RWPE1 (cell line): ENCODE measurements at regions not wholly inside any gene's neighbourhood (a gene's known extent, or its start where the extent isn't known, plus 50 kb on each side); places are given as distances from the start of the nearest gene placed in this dataset.

Experiments
- CTCF ChIA-PET: fragments of 350-600 bp; sonication (Branson Sonifier 250); formaldehyde crosslinking; extraction: SDS; loops from one replicate; lab custom pipeline; 2021; lab: Yijun Ruan, JAX
- POLR2A ChIA-PET: fragments of 400-600 bp; formaldehyde crosslinking; extraction: SDS; loops from one replicate; lab custom pipeline; 2020; ENCODE audit warnings: antibody characterized with exemption; ENCODE audit not compliant: low non-redundant PET; lab: Yijun Ruan, JAX
- DNase-seq: peaks from one replicate; pipeline ENCODE4 v3.0.0; 2012; ENCODE audit warnings: low spot score
- H3K27ac ChIP-seq: fragments of 450-650 bp; 2 replicates; pipeline ENCODE4 v1.5.1; 2017
- TF ChIP-seq, protein P1 (sequence below): fragments of 450-650 bp; conservative IDR thresholded peaks from 2 replicates; pipeline ENCODE4 v1.5.1; 2017; ENCODE audit warnings: low read depth, mild to moderate bottlenecking

GRCh38 chr20:62532921-62533320 is 57.1 kb upstream of the GATA5 start:
- no peak overlapping the region for H3K27ac ChIP-seq
- TF ChIP-seq, protein P1, sequence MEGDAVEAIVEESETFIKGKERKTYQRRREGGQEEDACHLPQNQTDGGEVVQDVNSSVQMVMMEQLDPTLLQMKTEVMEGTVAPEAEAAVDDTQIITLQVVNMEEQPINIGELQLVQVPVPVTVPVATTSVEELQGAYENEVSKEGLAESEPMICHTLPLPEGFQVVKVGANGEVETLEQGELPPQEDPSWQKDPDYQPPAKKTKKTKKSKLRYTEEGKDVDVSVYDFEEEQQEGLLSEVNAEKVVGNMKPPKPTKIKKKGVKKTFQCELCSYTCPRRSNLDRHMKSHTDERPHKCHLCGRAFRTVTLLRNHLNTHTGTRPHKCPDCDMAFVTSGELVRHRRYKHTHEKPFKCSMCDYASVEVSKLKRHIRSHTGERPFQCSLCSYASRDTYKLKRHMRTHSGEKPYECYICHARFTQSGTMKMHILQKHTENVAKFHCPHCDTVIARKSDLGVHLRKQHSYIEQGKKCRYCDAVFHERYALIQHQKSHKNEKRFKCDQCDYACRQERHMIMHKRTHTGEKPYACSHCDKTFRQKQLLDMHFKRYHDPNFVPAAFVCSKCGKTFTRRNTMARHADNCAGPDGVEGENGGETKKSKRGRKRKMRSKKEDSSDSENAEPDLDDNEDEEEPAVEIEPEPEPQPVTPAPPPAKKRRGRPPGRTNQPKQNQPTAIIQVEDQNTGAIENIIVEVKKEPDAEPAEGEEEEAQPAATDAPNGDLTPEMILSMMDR: no peak
- POLR2A ChIA-PET: no interaction called here
- no peak for DNase-seq
- CTCF ChIA-PET: interaction anchor here (1.4 kb wide), 1 partner anchor 33 kb away, joined by 3 read pairs; no protein-coding TSS in a partner anchor

- ChIA-PET CTCF (interaction anchor here (0.6 to 1.4 kb wide), 3 partner anchors 34 to 1961 kb away, joined by 3 to 7 read pairs (median 3); no protein-coding TSS in a partner anchor), POLR2A (interaction anchor here (0.6 kb wide), 3 partner anchors 8 to 525 kb away, joined by 4 read pairs; no protein-coding TSS in a partner anchor)
- no peak overlapping the region for H3K27ac ChIP-seq
- DNase-seq: no peak
- TF ChIP-seq, protein P1: no peak
These were observed 58.0 kb upstream of the GATA5 start for GRCh38 chr20:62533591-62534495.

- POLR2A ChIA-PET: no interaction called here
- CTCF ChIA-PET: interaction anchor here (0.8 kb wide), 1 partner anchor 169 kb away, joined by 3 read pairs; no protein-coding TSS in a partner anchor
- H3K27ac ChIP-seq: no peak overlapping the region
- no peak for DNase-seq
- TF ChIP-seq, protein P1: no peak
These were observed 58.9 kb upstream of the GATA5 start for GRCh38 chr20:62534526-62535221.

GRCh38 chr20:62535282-62535811 is 59.6 kb upstream of the GATA5 start:
- no peak for DNase-seq
- ChIA-PET CTCF (no interaction called here), POLR2A (no interaction called here)
- H3K27ac ChIP-seq: no peak overlapping the region
- TF ChIP-seq, protein P1: no peak

DNA sequence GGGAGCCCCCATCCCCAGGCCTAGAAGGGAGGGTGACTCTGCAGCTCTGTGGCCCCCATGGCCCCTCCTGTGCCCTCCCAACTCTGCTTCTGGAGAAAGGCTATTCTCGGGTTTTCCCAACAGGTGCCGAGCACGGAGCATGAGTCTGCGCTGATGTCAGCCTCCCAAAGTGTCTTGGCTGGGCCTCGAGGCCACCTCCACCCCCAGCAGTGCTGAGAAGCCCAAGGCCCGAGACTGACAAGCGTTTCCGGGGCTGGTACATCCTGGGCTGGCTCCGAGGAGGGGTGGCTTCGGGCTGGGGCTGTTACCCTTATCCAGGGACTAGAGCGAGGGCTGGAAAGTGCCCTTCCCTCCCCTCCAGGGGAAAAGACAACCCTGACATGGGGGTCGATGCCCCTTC is 60.2 kb upstream of the GATA5 start:
- CTCF ChIA-PET: interaction anchor here (0.7 to 2.2 kb wide), 2 partner anchors 20 to 36 kb away, joined by 4 to 10 read pairs; no protein-coding TSS in a partner anchor
- POLR2A ChIA-PET: no interaction called here
- no peak for DNase-seq

More for the DNA sequence above, 60.2 kb upstream of the GATA5 start:
- TF ChIP-seq, protein P1: no peak
- H3K27ac ChIP-seq: no peak overlapping the region
